Esophagus squamous epithelium (tissue), 5 donors: ENCODE measurements at regions not wholly inside any gene's neighbourhood (a gene's known extent, or its start where the extent isn't known, plus 50 kb on each side); places are given as distances from the start of the nearest gene placed in this dataset.

Experiments
- DNase-seq: peaks from one replicate; lab custom pipeline; 2025; lab: John Stamatoyannopoulos, UW
- H3K27ac ChIP-seq, 4 donors: fragments of 200-600 bp; sonication (generic); one replicate each; pipeline ENCODE4 v1.5.1; 2016 to 2019; ENCODE audit warnings: mild to moderate bottlenecking in 1 of 4
- H3K27me3 ChIP-seq, 4 donors: fragments of 200-600 bp; sonication (generic); 1 replicate in 3 of 4; 2 replicates in 1 of 4; pipeline versions ENCODE4 v1.5.1 to v1.6.0; 2017 to 2021; ENCODE audit warnings: antibody characterized with exemption in 1 of 4
- H3K36me3 ChIP-seq, 3 donors: fragments of 200-600 bp; sonication (generic); one replicate each; pipeline ENCODE4 v1.5.1; 2016 to 2019
- H3K4me1 ChIP-seq, 3 donors: fragments of 200-600 bp; sonication (generic); one replicate each; pipeline ENCODE4 v1.5.1; 2017 to 2019
- H3K4me3 ChIP-seq, 4 donors: fragments of 200-600 bp; sonication (generic); 1 replicate in 3 of 4; 2 replicates in 1 of 4; pipeline ENCODE4 v1.5.1; 2016 to 2019; ENCODE audit warnings: mild to moderate bottlenecking in 2 of 4, moderate library complexity in 1 of 4
- H3K9me3 ChIP-seq, 3 donors: fragments of 200-600 bp; sonication (generic); one replicate each; pipeline ENCODE4 v1.5.1; 2016 to 2019
- POLR2A ChIP-seq, 4 donors: fragments of 450-650 bp; IDR thresholded peaks; one replicate each; pipeline ENCODE4 v1.6.1; 2017; ENCODE audit warnings: antibody characterized with exemption in 4 of 4, mild to moderate bottlenecking in 4 of 4, moderate library complexity in 3 of 4
- WGBS, 2 donors: methylation state at CpG; one replicate each; pipeline ENCODE4 v1.1.5; 2018; 5-methylcytosine and 5-hydroxymethylcytosine counted together
- intact Hi-C: fragments of 100-400 bp; cut with DNase I; formaldehyde crosslinking; loops from one replicate; pipeline ENCODE4 v1.15.0; 2022
- TF ChIP-seq, protein P1 (sequence below), 6 experiments: fragments of 450-650 bp in 4 of 6; fragments of 200-600 bp in 2 of 6; sonication (generic) in 2 of 6; IDR thresholded peaks; one replicate each; pipeline ENCODE4 v1.5.1; 2016 to 2019; ENCODE audit warnings: antibody characterized with exemption in 6 of 6, mild to moderate bottlenecking in 4 of 6, moderate library complexity in 4 of 6
- donor health status: DM: yes; HTN: yes; CAD: no.

DNA sequence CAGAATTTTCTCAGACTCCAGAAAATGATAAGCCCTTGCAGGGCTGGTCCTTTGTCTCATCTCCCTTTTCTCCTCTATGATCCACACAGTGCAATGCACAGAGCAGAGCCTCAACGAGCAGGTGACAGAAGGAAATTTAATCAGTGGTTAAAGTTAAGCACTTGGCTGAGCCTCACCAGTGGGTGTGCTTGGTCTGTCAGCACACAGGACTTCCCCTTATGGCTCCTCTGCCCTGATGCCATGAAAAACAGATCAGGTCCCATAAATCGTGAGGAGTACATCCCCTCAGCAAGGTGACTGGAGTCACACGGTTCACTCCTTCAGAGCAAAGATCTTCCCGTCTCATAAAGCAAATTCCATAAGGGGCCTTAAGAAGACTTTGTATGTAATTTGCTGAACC is 818.2 kb downstream of the UQCRFS1 start:
- TF ChIP-seq, protein P1, sequence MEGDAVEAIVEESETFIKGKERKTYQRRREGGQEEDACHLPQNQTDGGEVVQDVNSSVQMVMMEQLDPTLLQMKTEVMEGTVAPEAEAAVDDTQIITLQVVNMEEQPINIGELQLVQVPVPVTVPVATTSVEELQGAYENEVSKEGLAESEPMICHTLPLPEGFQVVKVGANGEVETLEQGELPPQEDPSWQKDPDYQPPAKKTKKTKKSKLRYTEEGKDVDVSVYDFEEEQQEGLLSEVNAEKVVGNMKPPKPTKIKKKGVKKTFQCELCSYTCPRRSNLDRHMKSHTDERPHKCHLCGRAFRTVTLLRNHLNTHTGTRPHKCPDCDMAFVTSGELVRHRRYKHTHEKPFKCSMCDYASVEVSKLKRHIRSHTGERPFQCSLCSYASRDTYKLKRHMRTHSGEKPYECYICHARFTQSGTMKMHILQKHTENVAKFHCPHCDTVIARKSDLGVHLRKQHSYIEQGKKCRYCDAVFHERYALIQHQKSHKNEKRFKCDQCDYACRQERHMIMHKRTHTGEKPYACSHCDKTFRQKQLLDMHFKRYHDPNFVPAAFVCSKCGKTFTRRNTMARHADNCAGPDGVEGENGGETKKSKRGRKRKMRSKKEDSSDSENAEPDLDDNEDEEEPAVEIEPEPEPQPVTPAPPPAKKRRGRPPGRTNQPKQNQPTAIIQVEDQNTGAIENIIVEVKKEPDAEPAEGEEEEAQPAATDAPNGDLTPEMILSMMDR (IDR thresholded peaks at IDR 0.05), result no peak
- TF ChIP-seq POLR2A (IDR thresholded peaks at IDR 0.05), result no peak
- H3K4me1 ChIP-seq, result no peaks in the 10 kb centered on the region
- intact Hi-C loops, result no loop called here
- H3K4me3 ChIP-seq, result no peak overlapping the region
- DNase-seq, result no peak
- no peaks in the 10 kb centered on the region for H3K36me3 ChIP-seq
- H3K9me3 ChIP-seq, result peaks cover 0 to 8% (median 4%) of the 10 kb centered on the region in 3 donors
- WGBS, 2 donors, result 24 to 39% methylated on average over 3 to 4 of the region's 4 CpGs
- H3K27me3 ChIP-seq, result no peaks in the 10 kb centered on the region
- no peak overlapping the region for H3K27ac ChIP-seq

DNA sequence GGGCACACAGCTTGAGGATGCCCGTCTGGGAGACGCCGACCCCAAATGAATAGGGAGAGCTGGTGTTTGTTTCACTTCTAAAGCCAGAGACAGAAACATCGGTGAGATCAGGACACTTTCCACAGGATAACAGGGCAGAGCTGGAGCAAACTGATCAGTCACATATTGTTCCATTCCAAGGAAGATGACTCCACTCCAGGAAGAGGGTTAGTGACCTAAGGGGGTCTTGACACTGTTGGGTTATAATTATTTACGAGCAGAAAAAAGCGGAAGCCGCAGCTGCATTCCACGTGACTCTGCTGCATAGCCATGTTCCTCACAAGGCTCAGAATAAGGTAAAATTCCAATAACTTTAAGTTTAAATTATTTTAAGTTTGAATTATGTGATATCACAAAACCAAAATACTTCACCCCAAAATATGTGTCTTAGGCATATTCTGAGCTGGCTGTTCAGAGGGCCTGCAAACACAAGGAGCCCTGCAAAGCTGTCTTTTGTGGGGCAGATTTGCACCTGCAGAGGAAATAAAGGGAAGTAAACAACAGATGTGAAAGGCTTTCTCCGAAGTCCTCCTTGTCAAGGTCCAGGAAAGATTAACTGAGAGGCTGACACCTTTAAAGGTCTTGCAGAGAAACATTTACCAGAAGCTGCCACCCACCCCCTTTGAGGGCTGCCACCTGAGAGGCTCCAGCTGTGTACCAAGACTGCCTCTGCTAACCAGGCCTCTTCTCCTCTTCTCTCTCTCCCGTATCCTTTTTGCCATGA is 819.2 kb downstream of the UQCRFS1 start:
- no peaks in the 10 kb centered on the region for H3K27me3 ChIP-seq
- no peaks in the 10 kb centered on the region for H3K36me3 ChIP-seq
- intact Hi-C loops, result no loop called here
- no peaks in the 10 kb centered on the region for H3K4me1 ChIP-seq
- no peak overlapping the region for H3K27ac ChIP-seq
- DNase-seq, result no peak
- peaks cover 0 to 8% (median 0%) of the 10 kb centered on the region in 3 donors for H3K9me3 ChIP-seq
- TF ChIP-seq POLR2A (IDR thresholded peaks at IDR 0.05), result no peak
- TF ChIP-seq, protein P1 (IDR thresholded peaks at IDR 0.05), result no peak
- H3K4me3 ChIP-seq, result no peak overlapping the region
- 6 to 9% methylated on average over 10 of the region's 10 CpGs for WGBS, 2 donors

DNA sequence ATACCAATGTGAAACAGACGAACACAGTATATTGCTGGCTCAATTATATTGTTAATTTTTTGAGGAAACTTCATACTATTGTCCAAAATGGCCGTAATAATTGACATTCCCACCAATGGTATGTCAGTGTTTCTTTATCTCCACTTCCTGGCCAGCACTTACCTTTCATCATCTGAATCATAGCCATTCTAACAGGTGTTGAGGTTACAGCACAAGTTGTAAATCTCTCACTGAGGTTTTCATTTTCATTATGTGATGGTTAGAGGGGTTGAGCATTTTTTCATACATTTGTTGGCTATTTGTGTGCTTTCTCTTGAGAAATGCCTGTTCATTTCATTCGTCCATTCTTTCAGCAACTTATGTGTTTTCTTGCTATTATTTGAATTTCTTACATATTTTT is 824.0 kb downstream of the UQCRFS1 start:
- Histone ChIP-seq H3K4me3 (no peak overlapping the region), H3K27ac (no peak overlapping the region), H3K4me1 (no peaks in the 10 kb centered on the region), H3K36me3 (no peaks in the 10 kb centered on the region), H3K9me3 (peaks cover 0 to 4% (median 0%) of the 10 kb centered on the region in 3 donors), H3K27me3 (no peaks in the 10 kb centered on the region)
- 40 to 49% methylated on average over 3 of the region's 3 CpGs for WGBS, 2 donors
- intact Hi-C loops, result no loop called here
- DNase-seq, result no peak
- TF ChIP-seq, protein P1 (IDR thresholded peaks at IDR 0.05), result no peak
- no peak for TF ChIP-seq POLR2A (IDR thresholded peaks at IDR 0.05)

DNA sequence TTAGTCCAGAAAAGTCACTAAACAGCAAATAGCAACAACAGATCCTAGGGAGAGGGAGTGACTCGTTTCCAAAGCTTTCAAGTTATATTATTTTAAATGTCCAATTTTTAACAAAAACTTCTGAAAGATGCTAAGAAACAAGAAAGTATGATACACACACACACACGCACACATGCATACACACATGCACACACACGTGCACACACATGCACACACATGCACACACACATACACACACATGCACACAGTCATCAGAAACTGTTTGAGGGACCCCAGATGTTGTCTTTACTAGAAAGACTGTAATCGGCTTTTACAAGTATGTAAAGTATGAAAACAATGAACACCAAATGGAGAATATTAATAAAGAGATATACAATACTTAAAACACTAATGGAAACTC is 825.4 kb downstream of the UQCRFS1 start:
- no peaks in the 10 kb centered on the region for H3K27me3 ChIP-seq
- no peaks in the 10 kb centered on the region for H3K4me1 ChIP-seq
- H3K36me3 ChIP-seq, result no peaks in the 10 kb centered on the region
- no peak overlapping the region for H3K27ac ChIP-seq
- no peak for TF ChIP-seq POLR2A (IDR thresholded peaks at IDR 0.05)
- TF ChIP-seq, protein P1 (IDR thresholded peaks at IDR 0.05), result no peak
- peaks cover 0 to 4% (median 0%) of the 10 kb centered on the region in 3 donors for H3K9me3 ChIP-seq
- H3K4me3 ChIP-seq, result no peak overlapping the region
- 48 to 61% methylated on average over 4 of the region's 4 CpGs for WGBS, 2 donors
- no peak for DNase-seq
- intact Hi-C loops, result no loop called here

DNA sequence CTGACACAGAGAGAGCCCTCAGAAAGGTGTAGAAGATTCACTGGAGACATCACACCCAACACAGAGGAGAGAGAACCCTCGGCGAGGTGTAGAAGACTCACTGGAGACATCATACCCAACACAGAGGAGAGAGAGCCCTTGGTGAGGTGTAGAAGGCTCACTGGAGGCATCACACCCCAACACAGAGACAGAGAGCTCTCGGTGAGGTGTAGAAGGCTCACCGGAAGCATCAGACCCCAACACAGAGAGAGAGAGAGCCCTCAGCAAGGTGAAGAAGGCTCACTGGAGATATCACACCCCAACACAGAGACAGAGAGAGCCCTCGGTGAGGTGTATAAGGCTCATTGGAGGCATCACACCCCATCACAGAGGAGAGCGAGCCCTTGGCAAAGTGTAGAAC is 826.5 kb downstream of the UQCRFS1 start:
- no peak for DNase-seq
- 82 to 92% methylated on average over 5 to 6 of the region's 6 CpGs for WGBS, 2 donors
- TF ChIP-seq POLR2A (IDR thresholded peaks at IDR 0.05), result no peak
- TF ChIP-seq, protein P1 (IDR thresholded peaks at IDR 0.05), result no peak

More for the DNA sequence above, 826.5 kb downstream of the UQCRFS1 start:
- Histone ChIP-seq H3K4me3 (no peak overlapping the region), H3K36me3 (no peaks in the 10 kb centered on the region), H3K9me3 (peaks cover 0 to 13% (median 0%) of the 10 kb centered on the region in 3 donors), H3K27ac (no peak overlapping the region), H3K27me3 (no peaks in the 10 kb centered on the region), H3K4me1 (no peaks in the 10 kb centered on the region)
- intact Hi-C loops, result no loop called here
